Right cardiac atrium (tissue), 5 donors: ENCODE measurements at regions not wholly inside any gene's neighbourhood (a gene's known extent, or its start where the extent isn't known, plus 50 kb on each side); places are given as distances from the start of the nearest gene placed in this dataset.
"Not testable (repeated sequence)": the region's sequence is repeated elsewhere in the genome, so short reads cannot be mapped to it uniquely, and the experiment has no call there.

ENCODE experiments used
- ATAC-seq, 2 donors: fragments of 200-7000 bp; cut with Tn5 transposase; one replicate each; pipeline versions ENCODE4 v1.8.0 to v1.9.1; 2020; ENCODE audit warnings: moderate library complexity in 2 of 2, mild to moderate bottlenecking in 1 of 2
- DNase-seq, 3 donors: peaks; one replicate each; pipeline ENCODE4 v3.0.0-alpha.2; 2020
- H3K27ac ChIP-seq: one replicate; pipeline ENCODE4 v1.5.1; 2013; ENCODE audit warnings: mild to moderate bottlenecking, low read length, control low read depth, moderate library complexity
- H3K27me3 ChIP-seq: one replicate; pipeline ENCODE4 v1.6.1; 2013; ENCODE audit not compliant: control insufficient read depth, insufficient read depth
- H3K4me1 ChIP-seq: one replicate; pipeline ENCODE4 v1.6.1; 2013; ENCODE audit warnings: low read length; ENCODE audit not compliant: control insufficient read depth, insufficient read depth
- H3K4me3 ChIP-seq: one replicate; pipeline ENCODE4 v1.5.1; 2013; ENCODE audit warnings: low read length, control low read depth
- H3K9me3 ChIP-seq: one replicate; pipeline ENCODE4 v1.6.1; 2013; ENCODE audit warnings: low read length; ENCODE audit not compliant: control insufficient read depth
- WGBS: extraction: QIAGEN DNeasy Blood & Tissue Kit; methylation state at CpG from one replicate; pipeline ENCODE4 v1.1.7; 2013; 5-methylcytosine and 5-hydroxymethylcytosine counted together
- intact Hi-C, 4 donors: fragments of 100-400 bp; cut with DNase I; formaldehyde crosslinking; loops; one replicate each; pipeline versions ENCODE4 v1.11.0 to v1.14.0; 2022 to 2023
- donor health status: healthy with polysubstance abuse.
- donor health status: DM: no; HTN: yes; CAD: no.
- donor health status: DM: no; HTN: no; CAD: no.
- donor health status: DM: no; HTN: yes; CAD: no; lungs with severe emphysema.
- donor health status: DM: yes; HTN: yes; CAD: no.

GRCh38 chr11:25432376-25432775 is 899.6 kb upstream of the ANO3 start:
- DNase-seq, result no peak
- 68% methylated on average over 2 of the region's 2 CpGs for WGBS
- no peak for ATAC-seq
- H3K4me1 ChIP-seq, result no peaks in the 10 kb centered on the region
- no peak overlapping the region for H3K27ac ChIP-seq
- no peaks in the 10 kb centered on the region for H3K9me3 ChIP-seq
- intact Hi-C loops, result no loop called here
- H3K4me3 ChIP-seq, result no peak overlapping the region
- H3K27me3 ChIP-seq, result no peaks in the 10 kb centered on the region

- DNase-seq (no peak), ATAC-seq (no peak)
- Histone ChIP-seq H3K4me1 (no peaks in the 10 kb centered on the region), H3K27me3 (no peaks in the 10 kb centered on the region), H3K9me3 (no peaks in the 10 kb centered on the region), H3K27ac (no peak overlapping the region), H3K4me3 (no peak overlapping the region)
- WGBS, result 72% methylated on average over 1 of the region's 1 CpG
- intact Hi-C loops, result no loop called here
Observed at GRCh38 chr11:25435197-25435596, 896.7 kb upstream of the ANO3 start.

GRCh38 chr11:25436326-25436725 is 895.6 kb upstream of the ANO3 start:
- Histone ChIP-seq H3K27me3 (no peaks in the 10 kb centered on the region), H3K27ac (no peak overlapping the region), H3K9me3 (no peaks in the 10 kb centered on the region), H3K4me3 (no peak overlapping the region), H3K4me1 (no peaks in the 10 kb centered on the region)
- WGBS, result 69% methylated on average over 2 of the region's 2 CpGs
- intact Hi-C loops, result no loop called here
- ATAC-seq (no peak), DNase-seq (no peak)

DNA sequence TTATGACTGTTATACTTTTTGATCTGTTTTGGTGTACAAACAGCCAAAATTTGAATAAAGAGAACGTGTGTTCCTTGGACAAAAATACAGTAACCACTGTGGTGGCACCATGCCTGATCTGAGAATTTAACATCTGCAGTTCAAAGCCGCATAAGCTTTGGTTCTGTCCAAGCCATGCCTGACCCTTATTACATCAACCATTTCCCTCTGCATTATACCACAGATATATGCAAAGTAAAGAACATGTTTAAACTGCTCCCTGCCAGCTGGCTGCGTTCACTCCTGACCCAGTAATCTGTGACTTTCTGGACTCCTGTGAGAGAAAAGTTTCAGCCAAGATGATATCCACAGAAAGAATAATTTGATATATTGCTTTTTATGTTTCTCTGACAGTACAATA is 890.5 kb upstream of the ANO3 start:
- no peak overlapping the region for H3K27ac ChIP-seq
- WGBS, result 35% methylated on average over 3 of the region's 3 CpGs
- intact Hi-C loops, result no loop called here
- no peaks in the 10 kb centered on the region for H3K27me3 ChIP-seq
- no peak overlapping the region for H3K4me3 ChIP-seq
- DNase-seq (peak in 2 of 3 donors; percentile 25 to 49), ATAC-seq (no peak)
- H3K4me1 ChIP-seq, result no peaks in the 10 kb centered on the region
- H3K9me3 ChIP-seq, result no peaks in the 10 kb centered on the region

- ATAC-seq (no peak), DNase-seq (no peak)
Observed at GRCh38 chr11:25449091-25449490, 882.8 kb upstream of the ANO3 start.

GRCh38 chr11:25453471-25453870 is 878.5 kb upstream of the ANO3 start:
- Histone ChIP-seq H3K4me1 (no peaks in the 10 kb centered on the region), H3K27ac (no peak overlapping the region), H3K9me3 (no peaks in the 10 kb centered on the region), H3K27me3 (no peaks in the 10 kb centered on the region), H3K4me3 (no peak overlapping the region)
- intact Hi-C loops, result no loop called here
- DNase-seq, result no peak
- 88% methylated on average over 8 of the region's 8 CpGs for WGBS
- no peak for ATAC-seq

More at GRCh38 chr11:25449091-25449490, 882.8 kb upstream of the ANO3 start:
- Histone ChIP-seq H3K9me3 (no peaks in the 10 kb centered on the region), H3K4me1 (no peaks in the 10 kb centered on the region), H3K27ac (no peak overlapping the region), H3K27me3 (no peaks in the 10 kb centered on the region), H3K4me3 (no peak overlapping the region)
- intact Hi-C loops, result no loop called here
- 66% methylated on average over 1 of the region's 1 CpG for WGBS

- Histone ChIP-seq H3K9me3 (no peaks in the 10 kb centered on the region), H3K4me1 (no peaks in the 10 kb centered on the region), H3K27ac (no peak overlapping the region), H3K4me3 (no peak overlapping the region), H3K27me3 (no peaks in the 10 kb centered on the region)
- DNase-seq (no peak), ATAC-seq (no peak)
- intact Hi-C loops, result no loop called here
- WGBS, result 75% methylated on average over 1 of the region's 1 CpG
Observed at GRCh38 chr11:25456211-25456610, 875.7 kb upstream of the ANO3 start.

GRCh38 chr11:25483915-25484635 is 847.9 kb upstream of the ANO3 start:
- intact Hi-C loops, result no loop called here
- Histone ChIP-seq H3K27me3 (no peaks in the 10 kb centered on the region), H3K9me3 (no peaks in the 10 kb centered on the region), H3K27ac (no peak overlapping the region), H3K4me1 (no peaks in the 10 kb centered on the region), H3K4me3 (no peak overlapping the region)
- DNase-seq (no peak), ATAC-seq (peak in 1 of 2 donors; percentile 51)
- whole genome bisulfite sequencing, result 61% methylated on average over 5 of the region's 5 CpGs

DNA sequence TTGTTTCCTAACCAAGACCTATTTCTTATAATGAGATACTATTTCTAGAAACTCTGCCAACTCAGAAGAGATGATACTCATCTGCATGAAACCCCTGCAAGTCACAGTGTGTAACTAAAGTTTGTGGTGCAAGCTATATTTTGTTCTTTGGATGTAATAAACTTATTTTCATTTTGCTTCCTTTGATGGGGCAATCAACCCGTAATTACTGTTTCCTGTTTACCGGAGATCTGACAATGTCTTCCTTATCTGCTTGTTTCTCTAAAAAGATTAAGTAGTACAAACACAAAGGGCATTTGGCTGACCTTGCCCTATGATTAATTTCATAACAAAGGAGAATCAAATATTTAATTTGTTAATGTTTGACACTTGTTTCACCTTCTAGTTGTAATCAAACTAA is 846.6 kb upstream of the ANO3 start:
- Histone ChIP-seq H3K4me1 (no peaks in the 10 kb centered on the region), H3K9me3 (no peaks in the 10 kb centered on the region), H3K4me3 (no peak overlapping the region), H3K27me3 (no peaks in the 10 kb centered on the region), H3K27ac (no peak overlapping the region)
- no peak for ATAC-seq
- WGBS, result 14% methylated on average over 2 of the region's 2 CpGs
- intact Hi-C loops, result no loop called here
- DNase-seq, result no peak

DNA sequence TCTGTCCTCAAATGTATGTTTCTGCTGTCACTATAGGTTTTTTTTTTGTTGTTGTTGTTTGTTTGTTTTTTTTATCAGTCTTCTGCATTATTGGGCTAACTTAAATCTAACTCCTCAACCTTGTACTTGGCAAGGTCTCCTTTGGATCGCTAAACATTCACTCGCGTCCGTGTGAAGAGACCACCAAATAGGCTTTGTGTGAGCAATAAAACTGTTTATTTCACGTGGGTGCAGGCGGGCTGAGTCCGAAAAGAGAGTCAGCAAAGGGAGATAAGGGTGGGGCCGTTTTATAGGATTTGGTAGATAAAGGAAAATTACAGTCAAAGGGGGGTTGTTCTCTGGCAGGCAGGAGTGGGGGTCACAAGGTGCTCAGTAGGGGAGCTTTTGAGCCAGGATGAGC is 845.6 kb upstream of the ANO3 start:
- DNase-seq, H3K4me1 ChIP-seq, H3K27ac ChIP-seq, intact Hi-C loops, H3K9me3 ChIP-seq, H3K4me3 ChIP-seq, ATAC-seq, H3K27me3 ChIP-seq: not testable (repeated sequence)
- WGBS, result 63% methylated on average over 8 of the region's 8 CpGs

- intact Hi-C loops, ATAC-seq, H3K9me3 ChIP-seq, DNase-seq, H3K4me1 ChIP-seq, H3K27me3 ChIP-seq, H3K27ac ChIP-seq, H3K4me3 ChIP-seq: not testable (repeated sequence)
- WGBS, result 43% methylated on average over 5 of the region's 5 CpGs
Observed at GRCh38 chr11:25488176-25488575, 843.8 kb upstream of the ANO3 start.

DNA sequence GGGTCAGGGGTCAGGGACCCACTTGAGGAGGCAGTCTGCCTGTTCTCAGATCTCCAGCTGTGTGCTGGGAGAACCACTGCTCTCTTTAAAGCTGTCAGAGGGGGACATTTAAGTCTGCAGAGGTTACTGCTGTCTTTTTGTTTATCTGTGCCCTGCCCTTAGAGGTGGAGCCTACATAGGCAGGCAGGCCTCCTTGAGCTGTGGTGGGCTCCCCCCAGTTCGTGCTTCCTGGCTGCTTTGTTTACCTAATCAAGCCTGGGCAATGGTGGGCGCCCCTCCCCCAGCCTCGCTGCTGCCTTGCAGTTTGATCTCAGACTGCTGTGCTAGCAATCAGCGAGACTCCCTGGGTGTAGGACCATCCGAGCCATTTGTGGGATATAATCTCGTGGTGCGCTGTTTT is 830.5 kb upstream of the ANO3 start:
- 59% methylated on average over 7 of the region's 7 CpGs for WGBS
- intact Hi-C loops, result not testable (repeated sequence)

More for the DNA sequence above, 830.5 kb upstream of the ANO3 start:
- H3K27ac ChIP-seq, H3K27me3 ChIP-seq, H3K4me3 ChIP-seq, DNase-seq, H3K4me1 ChIP-seq, H3K9me3 ChIP-seq, ATAC-seq: not testable (repeated sequence)
